ENCODE measurements at regions not wholly inside any gene's neighbourhood (a gene's known extent, or its start where the extent isn't known, plus 50 kb on each side); places are given as distances from the start of the nearest gene placed in this dataset.

GRCh38 chr7:52119537-52119936 is 802.9 kb upstream of the COBL start:
- no peak for DNase-seq

- DNase-seq = no peak
Measured at GRCh38 chr7:52114509-52114908, 797.9 kb upstream of the COBL start.

- no peak for DNase-seq
Measured at GRCh38 chr7:52114056-52114455, 797.4 kb upstream of the COBL start.

GRCh38 chr7:52107355-52107754 is 790.7 kb upstream of the COBL start:
- DNase-seq = no peak

- no peak for DNase-seq
Measured at GRCh38 chr7:52095861-52096260, 779.3 kb upstream of the COBL start.

- no peak for DNase-seq
Measured at GRCh38 chr7:52091996-52092395, 775.4 kb upstream of the COBL start.

GRCh38 chr7:52091101-52091500 is 774.5 kb upstream of the COBL start:
- DNase-seq = no peak

- DNase-seq = no peak
Measured at GRCh38 chr7:52088008-52088901, 771.6 kb upstream of the COBL start.

GRCh38 chr7:52085610-52086009 is 769.0 kb upstream of the COBL start:
- DNase-seq = no peak

- no peak for DNase-seq
Measured at GRCh38 chr7:52080493-52080892, 763.9 kb upstream of the COBL start.

GRCh38 chr7:52079726-52080125 is 763.1 kb upstream of the COBL start:
- DNase-seq = no peak

GRCh38 chr7:52077571-52077970 is 761.0 kb upstream of the COBL start:
- no peak for DNase-seq

GRCh38 chr7:52074912-52075311 is 758.3 kb upstream of the COBL start:
- no peak for DNase-seq

GRCh38 chr7:52074071-52074470 is 757.5 kb upstream of the COBL start:
- no peak for DNase-seq

- DNase-seq = no peak
Measured at GRCh38 chr7:52071744-52072143, 755.1 kb upstream of the COBL start.

GRCh38 chr7:52064493-52064892 is 747.9 kb upstream of the COBL start:
- DNase-seq = no peak

GRCh38 chr7:52061666-52062065 is 745.1 kb upstream of the COBL start:
- DNase-seq = no peak

GRCh38 chr7:52053525-52053924 is 736.9 kb upstream of the COBL start:
- no peak for DNase-seq

- no peak for DNase-seq
Measured at GRCh38 chr7:52030722-52031121, 714.1 kb upstream of the COBL start.

- no peak for DNase-seq
Measured at GRCh38 chr7:52026140-52026539, 709.5 kb upstream of the COBL start.

- DNase-seq = no peak
Measured at GRCh38 chr7:52021343-52021742, 704.7 kb upstream of the COBL start.

GRCh38 chr7:52018680-52019054 is 702.1 kb upstream of the COBL start:
- DNase-seq = no peak

- no peak for DNase-seq
Measured at GRCh38 chr7:52017802-52018679, 701.4 kb upstream of the COBL start.

GRCh38 chr7:52009181-52009580 is 692.6 kb upstream of the COBL start:
- DNase-seq = no peak

Data from effector CD4-positive, alpha-beta T cell (primary cell).